IPS-NIHi11 (cell line): ENCODE measurements at regions not wholly inside any gene's neighbourhood (a gene's known extent, or its start where the extent isn't known, plus 50 kb on each side); places are given as distances from the start of the nearest gene placed in this dataset.

ENCODE experiments used
- DNase-seq: peaks from one replicate; pipeline ENCODE4 v3.0.0; 2012; ENCODE audit warnings: mixed read lengths, low spot score

DNA sequence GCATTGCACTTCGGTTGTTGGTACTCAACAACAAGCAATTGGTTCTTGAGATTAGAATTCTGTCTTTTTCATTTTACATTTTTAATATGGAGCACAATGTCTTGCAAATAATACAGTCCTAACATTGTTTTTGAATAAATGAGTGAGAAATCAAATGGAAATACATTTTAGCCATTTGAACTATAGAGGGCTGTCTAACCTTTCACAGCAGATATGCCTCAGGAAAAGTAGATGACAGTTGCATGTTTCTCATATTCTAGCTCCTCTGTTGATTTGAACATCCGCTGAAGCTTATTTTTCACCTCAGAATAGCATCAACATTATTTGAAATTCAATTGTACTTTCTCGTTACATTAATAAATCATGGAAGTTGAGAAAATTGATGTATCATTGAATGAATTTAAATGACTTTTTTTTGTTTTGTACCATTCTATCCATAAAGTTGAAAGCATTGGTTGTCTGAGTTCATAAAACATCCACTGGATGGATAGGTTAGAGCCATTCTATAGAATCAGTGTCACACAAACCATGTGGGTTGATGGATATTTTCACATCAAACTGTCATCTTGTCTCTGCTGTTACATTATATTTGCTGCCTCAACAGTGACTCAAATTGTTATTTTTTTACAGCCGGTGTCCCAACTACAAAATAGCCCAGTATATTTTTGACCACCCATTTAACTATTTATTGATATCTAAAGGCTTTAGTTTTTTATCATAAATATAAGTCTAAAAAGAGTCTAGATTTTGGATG lies 928.3 kb downstream of the NSUN3 start:
- no peak for DNase-seq

DNA sequence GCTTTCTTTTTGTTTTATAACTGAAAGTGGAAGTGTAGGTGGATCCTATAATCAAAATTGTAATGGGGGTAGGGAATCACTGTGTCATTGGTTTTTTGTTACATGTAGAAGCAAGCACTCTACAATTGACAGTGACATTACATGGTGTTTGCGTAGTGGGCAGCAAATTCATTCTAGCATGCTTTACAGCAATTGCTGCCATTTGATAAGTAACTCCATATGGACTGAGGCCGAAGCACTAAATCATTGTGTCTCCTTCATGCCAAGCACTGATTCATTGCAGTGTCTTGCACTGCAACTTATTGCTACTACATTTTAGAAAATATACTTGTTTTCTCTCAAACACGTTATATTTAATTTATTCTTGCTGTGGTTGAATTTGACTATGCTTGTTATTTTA lies 933.9 kb downstream of the NSUN3 start:
- DNase-seq = no peak

DNA sequence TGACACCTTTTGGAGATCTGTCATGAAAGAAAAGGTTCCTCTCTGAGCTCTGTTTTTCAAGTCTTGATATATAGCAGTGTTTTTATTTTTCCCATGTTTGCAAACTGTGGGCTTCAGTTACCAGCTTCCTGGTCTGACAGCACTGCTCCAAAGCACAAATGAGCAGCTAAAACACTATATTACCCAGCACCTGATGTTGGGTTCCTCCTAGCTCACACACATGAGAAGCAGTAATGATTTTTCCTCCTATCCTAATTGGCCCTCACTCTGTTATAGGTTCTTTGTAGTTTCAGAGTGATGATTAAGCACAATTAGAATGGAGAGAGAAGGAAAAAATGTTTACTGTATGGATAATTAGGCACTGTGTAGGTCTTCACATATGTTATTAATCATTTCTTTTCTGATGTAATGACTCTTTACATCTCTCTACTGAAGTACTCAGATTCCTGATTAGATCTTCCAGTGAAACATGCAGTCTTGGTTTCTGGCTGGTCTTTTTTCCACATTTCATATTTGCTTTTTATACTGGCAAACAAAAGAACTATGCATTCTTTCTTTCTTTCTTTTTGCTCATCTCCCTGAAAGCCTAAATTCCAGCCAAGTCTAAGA lies 939.7 kb downstream of the NSUN3 start:
- no peak for DNase-seq

DNA sequence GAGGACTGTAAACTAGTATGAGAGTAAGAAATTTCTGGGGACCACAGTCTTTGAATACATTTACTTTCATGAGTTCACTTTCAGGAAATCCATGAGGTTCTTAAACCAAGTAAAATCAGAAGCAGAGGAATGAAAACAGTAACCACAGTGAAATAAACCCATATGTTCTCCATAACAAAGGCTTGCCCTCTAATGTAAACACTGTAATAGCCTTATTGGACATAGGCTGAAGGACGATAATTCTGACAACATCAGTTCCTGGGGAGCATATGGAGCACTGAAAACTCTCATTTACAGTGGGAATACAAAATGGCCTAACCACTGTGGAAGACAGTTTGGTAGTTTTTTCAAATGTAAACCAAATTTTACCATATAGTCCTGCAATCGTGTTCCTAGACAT lies 965.8 kb downstream of the NSUN3 start:
- DNase-seq = no peak

- DNase-seq = no peak
These were observed 966.8 kb downstream of the NSUN3 start for GRCh38 chr3:95029644-95030043.

DNA sequence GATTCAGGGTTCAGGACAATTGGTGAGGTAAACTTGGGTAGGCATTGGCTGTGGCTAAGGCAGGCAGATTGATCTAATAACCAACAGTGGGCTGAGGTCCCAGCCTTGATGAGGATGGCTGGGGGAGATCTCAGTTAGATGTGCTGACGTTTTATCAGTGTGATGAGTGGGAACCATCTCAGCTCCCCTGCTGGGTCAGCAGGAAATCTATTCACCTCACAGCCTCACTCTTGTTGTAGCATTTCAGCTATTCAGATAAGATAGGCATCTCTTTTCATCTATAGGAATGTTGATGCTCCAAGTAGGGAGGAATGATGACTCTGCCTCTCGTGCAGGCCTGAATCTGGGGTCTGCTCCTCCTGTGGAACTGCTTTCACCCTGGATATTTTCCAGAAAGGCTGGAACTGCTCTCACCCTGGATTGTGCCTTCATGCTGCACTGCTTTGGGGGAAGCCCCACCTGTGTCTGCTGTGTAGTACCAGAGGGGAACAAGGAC lies 973.7 kb downstream of the NSUN3 start:
- no peak for DNase-seq

- DNase-seq = no peak
These were observed 974.2 kb downstream of the NSUN3 start for GRCh38 chr3:95037097-95037496.

GRCh38 chr3:95037927-95038326 lies 975.1 kb downstream of the NSUN3 start:
- no peak for DNase-seq

GRCh38 chr3:95044101-95044500 lies 981.2 kb downstream of the NSUN3 start:
- DNase-seq = no peak

DNA sequence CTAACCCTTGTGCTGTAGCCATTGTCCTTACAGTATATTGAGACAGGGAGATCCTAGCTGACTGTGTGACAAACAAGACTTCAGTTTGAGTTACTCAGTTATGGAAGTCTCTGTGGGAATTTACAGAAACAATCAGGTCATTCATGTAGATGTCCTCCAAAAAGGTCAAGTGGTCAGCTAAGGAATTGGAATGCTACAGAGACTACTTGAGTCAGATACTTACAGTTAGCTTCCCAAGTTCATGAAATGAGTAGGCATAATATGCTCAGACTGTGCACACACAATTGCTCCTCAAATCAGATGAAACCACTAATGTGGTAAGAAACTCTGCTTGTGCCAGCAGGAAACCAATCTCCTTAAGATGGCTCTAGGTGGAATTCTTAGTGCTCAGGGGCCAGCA lies 985.7 kb downstream of the NSUN3 start:
- DNase-seq = no peak

- no peak for DNase-seq
These were observed 987.0 kb downstream of the NSUN3 start for GRCh38 chr3:95049841-95050240.

DNA sequence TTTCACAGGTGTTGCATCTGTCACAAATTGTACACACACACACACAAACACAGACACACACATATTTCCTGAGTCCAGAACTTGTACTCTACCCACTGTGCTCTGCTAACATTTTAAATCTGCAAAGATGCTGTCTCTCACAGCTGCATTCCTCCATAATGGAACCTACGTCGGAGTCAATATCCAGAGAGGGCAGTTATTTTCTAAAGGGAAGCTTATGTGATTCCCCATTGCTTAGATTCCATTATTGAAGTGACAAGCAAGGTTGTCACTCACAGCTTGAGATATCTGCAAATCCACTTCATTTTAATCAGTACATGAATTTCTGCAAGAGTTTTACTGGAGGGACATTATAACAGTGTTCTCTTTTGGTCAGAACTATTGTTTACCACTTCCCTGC lies 992.4 kb downstream of the NSUN3 start:
- DNase-seq = no peak

DNA sequence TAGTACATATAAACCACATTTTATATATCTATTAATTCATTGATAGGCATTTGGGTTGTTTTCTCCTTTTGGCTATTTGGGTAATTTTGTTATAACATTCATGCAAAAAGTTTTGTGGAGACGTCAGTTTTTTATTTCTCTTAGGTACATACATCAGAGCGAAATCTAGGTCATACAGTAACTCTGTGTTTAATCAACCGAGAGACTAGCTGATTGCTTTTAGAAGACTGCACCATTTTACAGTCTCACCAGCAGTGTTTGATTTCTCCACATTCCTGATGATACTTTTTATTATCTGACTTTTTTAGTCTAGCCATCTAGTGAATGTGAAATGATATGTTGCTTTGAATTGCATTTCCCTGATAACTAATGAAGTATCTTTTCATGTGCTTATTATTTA lies 1019.3 kb downstream of the NSUN3 start:
- no peak for DNase-seq

DNA sequence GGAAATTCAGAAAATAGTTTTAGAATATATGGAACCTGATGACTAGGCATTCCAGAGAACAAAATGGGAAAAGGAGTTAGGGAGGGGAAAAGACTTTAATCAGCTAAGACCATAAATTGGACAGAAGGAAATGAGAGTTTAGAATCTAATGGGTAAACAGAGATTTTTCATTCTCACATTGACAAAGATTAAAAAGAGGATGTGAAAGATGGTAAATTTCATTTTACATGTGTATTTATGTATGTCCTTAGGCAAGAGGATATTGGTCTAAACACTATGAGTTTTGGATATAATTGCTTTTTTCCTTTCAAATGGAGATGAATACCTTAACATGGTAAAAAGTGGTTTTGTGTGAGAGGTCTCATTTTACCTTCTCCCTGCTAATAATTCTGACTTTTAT lies 1021.9 kb downstream of the NSUN3 start:
- no peak for DNase-seq

DNA sequence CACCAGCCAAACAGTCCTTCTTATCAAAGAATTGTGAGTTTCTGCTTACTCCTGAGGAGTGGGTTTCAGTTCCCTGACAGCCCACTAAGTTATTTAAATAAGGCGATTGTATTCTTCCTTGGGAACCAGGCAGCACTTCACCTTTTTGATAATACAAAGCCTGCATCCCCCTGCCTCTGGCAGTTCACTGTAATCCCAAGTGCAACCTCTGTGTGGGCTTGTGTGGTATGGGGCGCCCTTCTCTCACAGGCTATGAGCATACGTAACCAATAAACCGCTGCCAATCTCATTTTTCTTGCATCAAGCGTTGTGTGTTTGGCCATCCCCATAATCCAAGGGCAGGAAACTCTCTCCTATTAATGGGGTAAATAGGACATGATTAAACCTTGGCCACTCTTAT lies 1025.6 kb downstream of the NSUN3 start:
- DNase-seq = peak; percentile 9

DNA sequence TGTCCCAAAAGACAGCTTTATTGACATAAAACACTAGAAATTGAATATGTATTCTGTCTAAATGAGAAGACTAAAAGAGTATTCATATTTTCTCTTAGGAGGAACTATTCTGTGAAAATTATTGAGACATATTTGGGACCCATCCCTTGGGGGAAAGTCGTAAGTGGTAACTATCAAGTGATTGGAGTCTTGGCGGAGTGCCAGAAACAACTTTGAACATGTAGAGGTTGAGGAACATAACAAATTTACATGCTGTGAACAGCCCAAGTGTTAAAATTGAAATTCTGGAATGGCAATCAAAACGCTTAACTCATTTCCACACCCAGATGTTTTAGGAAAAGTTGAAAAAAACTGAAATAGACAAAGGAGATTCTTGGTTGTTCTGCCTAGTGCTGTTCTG lies 1034.6 kb downstream of the NSUN3 start:
- no peak for DNase-seq

GRCh38 chr3:95120921-95121320 lies 1058.1 kb downstream of the NSUN3 start:
- DNase-seq = no peak

DNA sequence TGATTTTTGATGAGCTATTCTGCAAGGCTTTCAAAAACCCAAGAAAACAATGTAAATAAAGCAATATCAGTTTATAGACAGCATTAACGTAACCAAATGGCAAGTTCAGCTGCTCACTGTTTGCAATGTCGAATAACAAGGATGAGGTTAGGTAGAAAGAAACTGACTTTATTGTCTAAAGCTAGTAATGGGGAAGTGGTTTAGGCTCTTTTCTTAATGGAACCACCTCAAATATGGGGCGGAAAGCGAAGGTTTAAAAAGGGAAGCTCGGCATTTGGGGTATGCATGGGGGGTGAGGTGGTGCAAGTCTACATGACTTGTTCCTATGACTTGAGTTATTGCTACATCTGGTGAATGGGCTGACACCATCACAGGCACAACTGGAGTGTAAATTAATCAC lies 1060.2 kb downstream of the NSUN3 start:
- no peak for DNase-seq

DNA sequence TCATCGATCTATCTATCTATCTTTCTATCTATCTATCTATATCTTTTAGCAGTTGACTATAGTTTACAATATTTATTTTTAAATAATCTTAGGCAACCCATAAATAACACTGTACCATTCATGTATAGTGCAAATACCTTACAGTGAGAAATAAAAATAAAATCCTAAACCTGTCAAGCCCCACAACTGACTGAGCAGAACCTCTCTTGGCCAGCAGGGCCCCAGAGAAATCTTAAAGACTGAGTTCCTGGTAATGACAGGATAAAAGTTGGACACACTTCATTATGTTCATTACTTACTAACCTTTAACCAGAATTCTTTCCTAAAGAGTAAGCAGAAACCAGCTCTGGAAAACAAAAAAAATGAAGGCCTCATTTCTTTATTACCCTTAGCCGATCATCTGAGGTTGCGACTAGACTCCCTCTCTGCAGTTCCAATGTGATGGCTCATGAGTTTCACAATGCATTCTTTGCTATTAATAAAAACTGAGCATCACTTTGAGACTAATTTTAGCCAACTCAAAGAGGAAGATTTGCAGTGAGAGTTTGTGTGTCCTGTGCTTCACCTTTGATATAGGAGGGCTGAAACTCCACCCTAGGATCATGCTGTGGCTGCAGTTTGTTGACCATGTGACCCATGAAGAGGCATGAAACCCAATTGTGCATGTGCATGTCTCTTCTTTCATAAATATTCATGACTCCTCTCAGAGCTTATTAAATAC lies 1072.0 kb downstream of the NSUN3 start:
- no peak for DNase-seq

- no peak for DNase-seq
These were observed 1085.2 kb downstream of the NSUN3 start for GRCh38 chr3:95148107-95148506.

- DNase-seq = peak; percentile 11
These were observed 1088.7 kb downstream of the NSUN3 start for GRCh38 chr3:95151590-95151989.

- no peak for DNase-seq
These were observed 1091.9 kb downstream of the NSUN3 start for GRCh38 chr3:95154766-95155165.

DNA sequence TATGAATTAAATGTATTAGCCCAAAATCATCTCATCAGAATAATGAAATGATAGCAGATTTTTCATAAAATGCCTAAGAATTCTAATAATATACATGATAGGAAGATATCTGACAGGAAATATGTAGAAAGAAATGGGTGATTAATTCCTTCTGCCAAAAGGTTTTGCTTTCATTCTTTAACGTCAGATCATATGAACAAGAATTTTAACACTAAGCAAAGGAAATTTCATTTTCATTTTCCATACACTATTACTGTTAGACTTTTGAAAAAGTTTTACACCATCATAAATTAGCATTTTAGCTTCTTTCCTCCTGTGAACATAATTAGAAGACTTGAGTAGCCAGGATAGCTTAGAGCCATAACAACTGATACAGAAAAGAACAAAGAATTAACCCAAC lies 1099.9 kb downstream of the NSUN3 start:
- DNase-seq = no peak
